ENCODE measurements at regions not wholly inside any gene's neighbourhood (a gene's known extent, or its start where the extent isn't known, plus 50 kb on each side); places are given as distances from the start of the nearest gene placed in this dataset.

- Histone ChIP-seq H3K36me3 (ENCODE audit: control insufficient read depth, insufficient read depth, low read length) (no peaks in the 10 kb centered on the region), H3K9ac (ENCODE audit: low read depth, low read length) (no peak overlapping the region)
Observed at GRCh38 chr2:116440104-116440653, 1374.3 kb upstream of the DDX18 start.

GRCh38 chr2:116442418-116442817, 1372.1 kb upstream of the DDX18 start:
- Histone ChIP-seq H3K27ac (ENCODE audit: low read depth, low read length) (no peak overlapping the region), H3K4me3 (ENCODE audit: low read depth, low read length) (no peak overlapping the region), H3K36me3 (ENCODE audit: control insufficient read depth, insufficient read depth, low read length) (no peaks in the 10 kb centered on the region), H3K4me1 (ENCODE audit: control insufficient read depth, insufficient read depth, low read length) (no peaks in the 10 kb centered on the region), H3K9ac (ENCODE audit: low read depth, low read length) (no peak overlapping the region), H3K27me3 (ENCODE audit: control insufficient read depth, insufficient read depth, low read length) (no peaks in the 10 kb centered on the region), H3K9me3 (ENCODE audit: control insufficient read depth, insufficient read depth, low read length) (peaks cover 15% of the 10 kb centered on the region; the same call in 1 of the 2 replicates)

More at GRCh38 chr2:116440104-116440653, 1374.3 kb upstream of the DDX18 start:
- Histone ChIP-seq H3K9me3 (ENCODE audit: control insufficient read depth, insufficient read depth, low read length) (peaks cover 15% of the 10 kb centered on the region; the same call in 1 of the 2 replicates), H3K4me3 (ENCODE audit: low read depth, low read length) (no peak overlapping the region), H3K27ac (ENCODE audit: low read depth, low read length) (no peak overlapping the region), H3K4me1 (ENCODE audit: control insufficient read depth, insufficient read depth, low read length) (no peaks in the 10 kb centered on the region), H3K27me3 (ENCODE audit: control insufficient read depth, insufficient read depth, low read length) (no peaks in the 10 kb centered on the region)

GRCh38 chr2:116444256-116444872, 1370.1 kb upstream of the DDX18 start:
- Histone ChIP-seq H3K4me1 (ENCODE audit: control insufficient read depth, insufficient read depth, low read length) (no peaks in the 10 kb centered on the region), H3K9me3 (ENCODE audit: control insufficient read depth, insufficient read depth, low read length) (peaks cover 15% of the 10 kb centered on the region; the same call in 1 of the 2 replicates), H3K36me3 (ENCODE audit: control insufficient read depth, insufficient read depth, low read length) (no peaks in the 10 kb centered on the region), H3K9ac (ENCODE audit: low read depth, low read length) (no peak overlapping the region), H3K27ac (ENCODE audit: low read depth, low read length) (no peak overlapping the region), H3K4me3 (ENCODE audit: low read depth, low read length) (no peak overlapping the region), H3K27me3 (ENCODE audit: control insufficient read depth, insufficient read depth, low read length) (no peaks in the 10 kb centered on the region)

- peaks cover 8% of the 10 kb centered on the region; the same call in 1 of the 2 replicates for H3K9me3 ChIP-seq (ENCODE audit: control insufficient read depth, insufficient read depth, low read length)
- no peaks in the 10 kb centered on the region for H3K4me1 ChIP-seq (ENCODE audit: control insufficient read depth, insufficient read depth, low read length)
- no peak overlapping the region for H3K4me3 ChIP-seq (ENCODE audit: low read depth, low read length)
- H3K9ac ChIP-seq (ENCODE audit: low read depth, low read length): no peak overlapping the region
- H3K36me3 ChIP-seq (ENCODE audit: control insufficient read depth, insufficient read depth, low read length): no peaks in the 10 kb centered on the region
- no peak overlapping the region for H3K27ac ChIP-seq (ENCODE audit: low read depth, low read length)
- no peaks in the 10 kb centered on the region for H3K27me3 ChIP-seq (ENCODE audit: control insufficient read depth, insufficient read depth, low read length)
Observed at GRCh38 chr2:116450990-116451389, 1363.5 kb upstream of the DDX18 start.

- H3K36me3 ChIP-seq (ENCODE audit: control insufficient read depth, insufficient read depth, low read length): no peaks in the 10 kb centered on the region
- H3K27me3 ChIP-seq (ENCODE audit: control insufficient read depth, insufficient read depth, low read length): no peaks in the 10 kb centered on the region
- H3K4me1 ChIP-seq (ENCODE audit: control insufficient read depth, insufficient read depth, low read length): no peaks in the 10 kb centered on the region
- no peak overlapping the region for H3K4me3 ChIP-seq (ENCODE audit: low read depth, low read length)
- peaks cover 11% of the 10 kb centered on the region; the same call in 1 of the 2 replicates for H3K9me3 ChIP-seq (ENCODE audit: control insufficient read depth, insufficient read depth, low read length)
- no peak overlapping the region for H3K9ac ChIP-seq (ENCODE audit: low read depth, low read length)
- no peak overlapping the region for H3K27ac ChIP-seq (ENCODE audit: low read depth, low read length)
Observed at GRCh38 chr2:116452651-116453050, 1361.8 kb upstream of the DDX18 start.

GRCh38 chr2:116456429-116456828, 1358.1 kb upstream of the DDX18 start:
- H3K9ac ChIP-seq (ENCODE audit: low read depth, low read length): no peak overlapping the region

GRCh38 chr2:116467243-116467642, 1347.2 kb upstream of the DDX18 start:
- Histone ChIP-seq H3K9ac (ENCODE audit: low read depth, low read length) (no peak overlapping the region), H3K27me3 (ENCODE audit: control insufficient read depth, insufficient read depth, low read length) (no peaks in the 10 kb centered on the region), H3K4me1 (ENCODE audit: control insufficient read depth, insufficient read depth, low read length) (no peaks in the 10 kb centered on the region), H3K4me3 (ENCODE audit: low read depth, low read length) (no peak overlapping the region), H3K9me3 (ENCODE audit: control insufficient read depth, insufficient read depth, low read length) (peaks cover 25% of the 10 kb centered on the region), H3K27ac (ENCODE audit: low read depth, low read length) (no peak overlapping the region), H3K36me3 (ENCODE audit: control insufficient read depth, insufficient read depth, low read length) (no peaks in the 10 kb centered on the region)

More at GRCh38 chr2:116456429-116456828, 1358.1 kb upstream of the DDX18 start:
- peaks cover 11% of the 10 kb centered on the region; the same call in 1 of the 2 replicates for H3K9me3 ChIP-seq (ENCODE audit: control insufficient read depth, insufficient read depth, low read length)
- no peaks in the 10 kb centered on the region for H3K36me3 ChIP-seq (ENCODE audit: control insufficient read depth, insufficient read depth, low read length)
- H3K4me1 ChIP-seq (ENCODE audit: control insufficient read depth, insufficient read depth, low read length): no peaks in the 10 kb centered on the region
- no peak overlapping the region for H3K27ac ChIP-seq (ENCODE audit: low read depth, low read length)
- H3K27me3 ChIP-seq (ENCODE audit: control insufficient read depth, insufficient read depth, low read length): no peaks in the 10 kb centered on the region
- H3K4me3 ChIP-seq (ENCODE audit: low read depth, low read length): no peak overlapping the region

GRCh38 chr2:116477229-116477628, 1337.3 kb upstream of the DDX18 start:
- H3K9ac ChIP-seq (ENCODE audit: low read depth, low read length): no peak overlapping the region
- no peaks in the 10 kb centered on the region for H3K27me3 ChIP-seq (ENCODE audit: control insufficient read depth, insufficient read depth, low read length)
- H3K36me3 ChIP-seq (ENCODE audit: control insufficient read depth, insufficient read depth, low read length): no peaks in the 10 kb centered on the region
- H3K9me3 ChIP-seq (ENCODE audit: control insufficient read depth, insufficient read depth, low read length): no peaks in the 10 kb centered on the region
- no peaks in the 10 kb centered on the region for H3K4me1 ChIP-seq (ENCODE audit: control insufficient read depth, insufficient read depth, low read length)
- no peak overlapping the region for H3K27ac ChIP-seq (ENCODE audit: low read depth, low read length)
- no peak overlapping the region for H3K4me3 ChIP-seq (ENCODE audit: low read depth, low read length)

- Histone ChIP-seq H3K27me3 (ENCODE audit: control insufficient read depth, insufficient read depth, low read length) (no peaks in the 10 kb centered on the region), H3K4me1 (ENCODE audit: control insufficient read depth, insufficient read depth, low read length) (no peaks in the 10 kb centered on the region), H3K9ac (ENCODE audit: low read depth, low read length) (no peak overlapping the region), H3K27ac (ENCODE audit: low read depth, low read length) (no peak overlapping the region), H3K4me3 (ENCODE audit: low read depth, low read length) (no peak overlapping the region), H3K9me3 (ENCODE audit: control insufficient read depth, insufficient read depth, low read length) (no peaks in the 10 kb centered on the region), H3K36me3 (ENCODE audit: control insufficient read depth, insufficient read depth, low read length) (no peaks in the 10 kb centered on the region)
Observed at GRCh38 chr2:116487336-116487735, 1327.2 kb upstream of the DDX18 start.

GRCh38 chr2:116489292-116489691, 1325.2 kb upstream of the DDX18 start:
- Histone ChIP-seq H3K9me3 (ENCODE audit: control insufficient read depth, insufficient read depth, low read length) (no peaks in the 10 kb centered on the region), H3K27ac (ENCODE audit: low read depth, low read length) (no peak overlapping the region), H3K27me3 (ENCODE audit: control insufficient read depth, insufficient read depth, low read length) (no peaks in the 10 kb centered on the region), H3K9ac (ENCODE audit: low read depth, low read length) (no peak overlapping the region), H3K4me3 (ENCODE audit: low read depth, low read length) (no peak overlapping the region), H3K4me1 (ENCODE audit: control insufficient read depth, insufficient read depth, low read length) (no peaks in the 10 kb centered on the region), H3K36me3 (ENCODE audit: control insufficient read depth, insufficient read depth, low read length) (no peaks in the 10 kb centered on the region)

- no peaks in the 10 kb centered on the region for H3K36me3 ChIP-seq (ENCODE audit: control insufficient read depth, insufficient read depth, low read length)
- no peak overlapping the region for H3K4me3 ChIP-seq (ENCODE audit: low read depth, low read length)
- H3K4me1 ChIP-seq (ENCODE audit: control insufficient read depth, insufficient read depth, low read length): no peaks in the 10 kb centered on the region
- H3K9me3 ChIP-seq (ENCODE audit: control insufficient read depth, insufficient read depth, low read length): no peaks in the 10 kb centered on the region
- no peak overlapping the region for H3K9ac ChIP-seq (ENCODE audit: low read depth, low read length)
- no peaks in the 10 kb centered on the region for H3K27me3 ChIP-seq (ENCODE audit: control insufficient read depth, insufficient read depth, low read length)
- H3K27ac ChIP-seq (ENCODE audit: low read depth, low read length): no peak overlapping the region
Observed at GRCh38 chr2:116489944-116490343, 1324.5 kb upstream of the DDX18 start.
